Cardiac fibroblast (primary cell): ENCODE measurements at regions not wholly inside any gene's neighbourhood (a gene's known extent, or its start where the extent isn't known, plus 50 kb on each side); places are given as distances from the start of the nearest gene placed in this dataset.

Experiments
- DNase-seq, 2 donors: peaks; one replicate each; pipeline versions ENCODE4 v3.0.0 to v3.0.0-alpha.2; 2010; ENCODE audit warnings: low read depth in 2 of 2
- H3K4me3 ChIP-seq, 2 donors: replicated peaks in 1 of 2; 1 replicate in 1 of 2; 2 replicates in 1 of 2; pipeline ENCODE4 v1.5.1; 2011; ENCODE audit warnings: low read depth in 2 of 2, low read length in 2 of 2, mild to moderate bottlenecking in 2 of 2, moderate library complexity in 1 of 2
- TF ChIP-seq, protein P1 (sequence below): IDR thresholded peaks from one replicate; pipeline ENCODE4 v1.5.1; 2011; ENCODE audit warnings: low read depth, mild to moderate bottlenecking, low read length, inconsistent platforms

DNA sequence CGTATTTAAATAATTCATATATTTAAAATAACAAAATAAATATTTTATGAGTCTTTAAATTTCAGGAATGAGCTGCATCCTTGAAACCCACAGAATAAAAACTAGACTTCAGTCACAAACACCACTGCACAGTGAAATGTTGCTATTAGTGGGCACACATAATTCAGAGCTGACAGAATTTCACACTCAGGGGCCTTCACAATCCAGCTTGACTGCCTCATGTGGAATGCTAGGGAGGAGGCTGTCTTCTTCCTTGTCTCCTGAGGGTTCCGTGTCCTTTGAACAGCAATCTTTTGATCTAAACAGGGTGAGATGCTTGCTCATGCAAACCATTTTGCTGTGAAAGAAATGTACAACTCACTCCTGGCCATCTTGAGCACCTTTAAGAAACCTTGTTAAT is 346.7 kb downstream of the CCSER2 start:
- TF ChIP-seq, protein P1, sequence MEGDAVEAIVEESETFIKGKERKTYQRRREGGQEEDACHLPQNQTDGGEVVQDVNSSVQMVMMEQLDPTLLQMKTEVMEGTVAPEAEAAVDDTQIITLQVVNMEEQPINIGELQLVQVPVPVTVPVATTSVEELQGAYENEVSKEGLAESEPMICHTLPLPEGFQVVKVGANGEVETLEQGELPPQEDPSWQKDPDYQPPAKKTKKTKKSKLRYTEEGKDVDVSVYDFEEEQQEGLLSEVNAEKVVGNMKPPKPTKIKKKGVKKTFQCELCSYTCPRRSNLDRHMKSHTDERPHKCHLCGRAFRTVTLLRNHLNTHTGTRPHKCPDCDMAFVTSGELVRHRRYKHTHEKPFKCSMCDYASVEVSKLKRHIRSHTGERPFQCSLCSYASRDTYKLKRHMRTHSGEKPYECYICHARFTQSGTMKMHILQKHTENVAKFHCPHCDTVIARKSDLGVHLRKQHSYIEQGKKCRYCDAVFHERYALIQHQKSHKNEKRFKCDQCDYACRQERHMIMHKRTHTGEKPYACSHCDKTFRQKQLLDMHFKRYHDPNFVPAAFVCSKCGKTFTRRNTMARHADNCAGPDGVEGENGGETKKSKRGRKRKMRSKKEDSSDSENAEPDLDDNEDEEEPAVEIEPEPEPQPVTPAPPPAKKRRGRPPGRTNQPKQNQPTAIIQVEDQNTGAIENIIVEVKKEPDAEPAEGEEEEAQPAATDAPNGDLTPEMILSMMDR: no peak
- no peak for DNase-seq
- no peak overlapping the region for H3K4me3 ChIP-seq

DNA sequence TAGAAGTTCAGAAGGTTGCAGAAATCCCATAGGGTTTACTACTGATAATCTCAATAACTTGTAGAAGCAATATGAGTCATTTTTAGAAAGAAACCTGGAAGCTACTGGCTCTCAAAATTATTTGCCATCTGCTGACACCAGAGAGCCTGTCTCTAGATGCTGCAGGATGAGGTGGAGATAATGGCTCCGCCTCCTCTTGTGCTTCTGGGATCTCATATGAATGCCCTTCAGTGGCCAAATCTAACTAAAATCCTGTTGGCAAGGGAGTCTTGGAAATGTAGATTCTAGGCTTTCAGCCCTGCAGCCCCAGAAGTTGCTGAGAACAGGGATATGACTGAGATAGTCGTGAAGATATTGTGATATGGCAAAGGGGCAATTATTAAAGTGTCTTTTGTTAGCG is 348.1 kb downstream of the CCSER2 start:
- no peak for DNase-seq
- H3K4me3 ChIP-seq: no peak overlapping the region
- TF ChIP-seq, protein P1: no peak

DNA sequence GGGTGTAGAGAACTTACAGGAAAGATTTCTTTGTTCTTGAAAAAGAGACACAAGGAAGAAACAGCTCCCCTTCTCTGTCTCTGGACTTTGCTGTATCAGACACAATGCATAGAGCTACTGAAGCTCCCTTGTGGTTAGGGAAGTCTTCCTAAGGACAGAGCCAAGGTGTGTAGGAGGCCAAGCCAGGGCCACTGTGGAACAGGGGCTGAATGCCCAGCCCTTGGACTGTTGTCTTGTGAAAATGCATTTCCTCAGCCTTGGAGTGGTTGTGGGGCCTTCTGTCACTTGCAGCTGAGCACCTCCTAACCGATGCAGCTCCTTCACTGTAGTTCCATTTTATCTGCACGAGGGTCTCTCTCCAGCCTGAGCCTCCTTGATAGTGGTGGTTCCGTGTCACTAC is 353.4 kb downstream of the CCSER2 start:
- TF ChIP-seq, protein P1: no peak
- no peak overlapping the region for H3K4me3 ChIP-seq
- no peak for DNase-seq

DNA sequence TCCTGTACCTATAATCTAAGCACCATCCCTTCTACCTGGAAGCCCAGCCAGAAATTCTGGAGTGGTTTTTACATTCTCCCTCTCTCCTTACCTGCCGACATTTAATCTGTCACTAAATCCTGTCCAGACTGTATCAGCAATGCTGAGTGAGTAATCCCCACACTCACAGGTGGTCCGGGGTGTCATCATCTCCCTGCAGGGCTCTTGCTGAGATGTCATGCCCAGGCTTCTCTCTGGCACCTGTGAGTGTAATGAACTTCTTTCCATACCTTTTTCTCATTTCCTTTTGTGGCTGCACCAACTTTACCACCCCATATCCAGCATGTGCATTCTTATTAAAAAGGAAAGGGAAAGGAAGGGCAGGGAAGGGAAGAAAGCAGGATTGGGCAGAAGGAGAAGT is 355.2 kb downstream of the CCSER2 start:
- H3K4me3 ChIP-seq: no peak overlapping the region
- DNase-seq: no peak
- TF ChIP-seq, protein P1: no peak

DNA sequence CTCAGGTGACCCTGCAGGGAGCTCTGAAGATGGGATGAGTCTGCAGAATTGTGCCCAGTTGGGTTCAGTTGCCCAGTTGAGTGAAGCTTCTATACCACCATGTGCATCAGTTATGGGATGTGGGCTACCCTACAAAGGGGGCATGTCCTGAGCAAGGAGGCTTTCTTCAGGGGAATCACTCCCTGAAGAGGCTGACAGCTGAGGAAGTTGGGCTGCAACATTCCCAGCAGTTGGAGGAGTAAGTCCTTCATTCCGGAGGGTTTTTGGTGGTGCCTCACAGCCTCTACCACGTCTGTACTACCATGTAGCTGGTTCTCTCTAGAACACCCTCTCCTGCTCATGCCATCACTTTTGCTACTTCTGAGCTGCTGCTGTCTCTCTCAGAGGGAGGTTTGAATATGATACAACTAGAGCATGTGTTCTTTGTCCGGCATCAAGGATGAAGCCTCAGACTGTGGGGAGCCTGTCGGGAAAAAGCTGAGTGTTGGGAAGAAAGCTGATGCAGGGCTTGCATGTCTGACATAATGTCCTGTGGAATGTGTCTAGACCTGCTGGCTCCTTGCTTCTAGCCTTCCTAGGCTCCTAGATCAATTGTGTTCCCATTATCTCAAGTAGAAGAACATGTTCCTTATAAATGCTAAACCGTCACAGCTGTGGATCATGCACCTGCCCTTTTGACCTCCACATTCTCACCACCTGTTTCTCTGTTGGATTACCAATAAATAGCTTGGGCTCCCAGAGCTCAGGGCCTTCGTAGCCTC is 355.8 kb downstream of the CCSER2 start:
- no peak overlapping the region for H3K4me3 ChIP-seq
- TF ChIP-seq, protein P1: no peak
- DNase-seq: no peak

DNA sequence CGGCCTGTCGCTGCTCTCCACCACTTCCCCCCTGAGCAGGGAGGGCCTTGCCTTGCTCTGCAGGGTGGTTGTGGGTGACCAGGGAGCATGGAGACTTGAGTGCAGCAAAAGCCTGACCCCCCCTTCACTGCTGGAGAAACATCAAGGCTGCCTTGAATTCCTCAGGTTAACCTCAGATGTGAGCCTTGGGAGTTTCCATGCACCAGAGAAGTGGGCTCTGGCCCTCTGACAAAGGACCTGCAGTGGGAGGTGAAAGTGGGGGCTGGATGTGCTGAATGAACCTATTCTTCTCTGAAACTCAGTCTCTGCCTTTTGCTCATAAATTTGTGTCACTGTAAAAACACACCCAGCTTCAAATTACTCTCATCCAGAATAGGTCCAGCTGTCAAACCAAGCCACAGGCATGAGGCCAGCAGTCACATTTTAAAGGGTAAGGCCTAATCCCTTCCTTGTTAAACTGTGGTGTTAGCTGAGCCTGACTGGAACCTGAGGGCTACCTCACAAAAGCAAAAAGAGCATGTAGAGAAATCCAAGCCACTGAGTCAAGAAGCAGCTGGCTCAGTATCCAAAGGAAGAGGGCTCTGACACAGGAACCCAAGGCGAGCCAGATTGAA is 356.8 kb downstream of the CCSER2 start:
- TF ChIP-seq, protein P1: no peak
- no peak overlapping the region for H3K4me3 ChIP-seq
- no peak for DNase-seq

DNA sequence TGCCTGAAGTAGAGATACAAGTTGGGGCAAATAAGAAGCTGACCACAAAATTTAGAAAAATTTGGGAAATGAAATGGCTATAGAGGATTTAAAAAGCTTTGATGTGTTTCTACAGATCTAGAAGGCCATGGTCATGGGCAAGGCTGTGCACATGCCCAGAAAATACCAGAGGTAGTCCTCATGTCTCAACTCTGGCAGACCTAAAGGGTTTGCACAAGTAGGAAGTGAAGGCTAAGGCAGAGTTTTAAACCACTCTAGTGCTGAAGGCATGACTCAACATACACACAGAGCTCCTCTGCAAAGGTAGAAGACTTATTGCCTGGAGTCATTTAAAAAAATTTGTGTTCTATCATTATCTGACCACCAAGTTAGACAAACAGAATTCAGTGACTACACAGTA is 364.6 kb downstream of the CCSER2 start:
- no peak overlapping the region for H3K4me3 ChIP-seq
- TF ChIP-seq, protein P1: no peak
- no peak for DNase-seq
